Stimulated activated CD4-positive, alpha-beta T cell treated with anti-CD3 and anti-CD28 coated beads, Interleukin-1b, Interleukin-23, amount 100 ng/mL, for 48 hours (primary cell): ENCODE measurements at regions not wholly inside any gene's neighbourhood (a gene's known extent, or its start where the extent isn't known, plus 50 kb on each side); places are given as distances from the start of the nearest gene placed in this dataset.

Experiments used
- DNase-seq: peaks from one replicate; pipeline ENCODE4 v3.0.0-alpha.2; 2020

DNA sequence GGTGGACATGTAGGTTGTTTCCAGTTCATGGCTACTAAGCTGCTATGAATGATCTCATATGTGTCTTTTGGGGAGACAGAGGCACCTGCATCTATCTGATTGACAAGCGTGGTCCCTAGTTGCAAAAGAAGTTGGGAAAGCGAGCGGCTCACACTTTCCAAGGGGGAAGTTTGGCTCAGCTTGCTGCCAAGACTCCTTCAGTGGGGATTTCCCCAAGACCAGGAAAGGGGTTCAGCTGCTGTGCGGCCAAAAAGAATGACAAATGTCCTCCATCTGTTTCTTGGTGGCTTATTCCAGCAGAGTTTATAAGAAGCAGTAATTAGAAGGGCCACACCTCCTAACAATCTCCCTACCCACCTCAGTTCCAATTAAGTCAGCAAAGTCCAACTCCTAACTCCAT lies 128.5 kb upstream of the GALNT2 start:
- DNase-seq, result no peak

- DNase-seq, result no peak
Measured at GRCh38 chr1:229940684-229941083, 126.4 kb upstream of the GALNT2 start.

GRCh38 chr1:229941160-229941559 lies 125.9 kb upstream of the GALNT2 start:
- no peak for DNase-seq

- no peak for DNase-seq
Measured at GRCh38 chr1:229941831-229942230, 125.2 kb upstream of the GALNT2 start.

DNA sequence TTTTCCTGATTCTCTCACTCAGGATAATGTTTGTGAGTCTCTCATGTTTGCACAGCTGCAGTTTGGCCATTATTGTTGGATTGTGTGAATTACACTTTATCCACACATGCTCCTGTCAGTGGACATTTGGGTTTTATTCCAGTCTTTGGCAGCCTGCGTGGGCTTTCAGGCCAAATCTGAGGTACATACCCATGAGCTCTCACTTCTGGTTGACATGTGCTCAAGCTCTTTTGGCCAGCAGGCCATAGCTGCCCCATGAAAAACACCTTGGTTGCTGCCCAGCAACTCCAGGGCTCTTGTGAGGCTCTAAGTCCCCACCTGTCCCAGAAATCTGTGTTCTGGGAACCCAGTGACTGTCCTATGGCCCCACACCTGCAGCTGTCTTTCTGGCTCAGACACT lies 124.5 kb upstream of the GALNT2 start:
- no peak for DNase-seq

DNA sequence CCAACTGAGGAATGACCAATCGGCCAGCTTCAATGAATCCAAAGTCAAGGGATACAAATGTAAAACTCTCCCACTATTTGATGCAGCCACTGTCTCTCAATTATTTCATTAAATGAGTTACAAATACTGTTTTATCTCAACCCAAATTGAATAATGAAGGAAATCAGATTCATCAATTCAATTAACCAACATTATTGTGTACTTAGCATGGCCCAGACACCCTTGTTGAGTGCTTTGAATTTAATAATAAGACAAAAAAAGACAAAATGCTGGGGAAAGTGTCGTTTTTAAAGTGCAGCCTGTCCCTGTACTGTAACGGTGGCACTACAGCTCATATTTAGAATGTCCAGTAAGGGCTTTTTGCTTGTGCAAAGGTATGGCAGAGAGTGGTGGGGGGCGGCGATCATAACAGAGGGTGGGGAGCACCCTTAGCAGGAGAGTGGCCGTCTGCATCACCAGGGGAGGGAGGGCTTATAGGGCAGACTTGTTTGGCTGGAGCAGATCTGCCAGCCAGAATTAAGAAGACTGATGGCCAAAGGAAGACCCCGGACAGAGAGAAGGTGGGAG lies 123.8 kb upstream of the GALNT2 start:
- DNase-seq, result no peak

- DNase-seq, result no peak
Measured at GRCh38 chr1:229943988-229944743, 122.9 kb upstream of the GALNT2 start.

- DNase-seq, result no peak
Measured at GRCh38 chr1:229945795-229946194, 121.2 kb upstream of the GALNT2 start.

DNA sequence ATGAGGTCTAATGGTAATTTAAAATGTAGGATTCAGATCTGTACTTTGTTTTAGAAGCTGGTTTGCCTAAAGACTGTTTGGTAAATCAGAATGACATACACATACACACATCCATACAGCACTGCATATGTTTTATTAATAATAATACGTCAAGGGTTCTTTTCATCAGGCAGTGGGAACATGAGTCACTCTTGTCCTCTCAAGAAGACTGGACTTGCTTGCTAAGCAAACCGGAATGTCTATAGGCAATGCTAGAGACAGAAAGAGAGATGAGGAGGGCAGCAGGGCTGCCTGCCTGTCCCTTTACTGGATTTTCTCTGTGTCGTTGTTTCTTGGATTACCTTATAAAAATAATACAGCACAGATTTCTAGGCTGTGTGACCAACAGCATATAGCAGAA lies 119.1 kb upstream of the GALNT2 start:
- DNase-seq, result no peak

DNA sequence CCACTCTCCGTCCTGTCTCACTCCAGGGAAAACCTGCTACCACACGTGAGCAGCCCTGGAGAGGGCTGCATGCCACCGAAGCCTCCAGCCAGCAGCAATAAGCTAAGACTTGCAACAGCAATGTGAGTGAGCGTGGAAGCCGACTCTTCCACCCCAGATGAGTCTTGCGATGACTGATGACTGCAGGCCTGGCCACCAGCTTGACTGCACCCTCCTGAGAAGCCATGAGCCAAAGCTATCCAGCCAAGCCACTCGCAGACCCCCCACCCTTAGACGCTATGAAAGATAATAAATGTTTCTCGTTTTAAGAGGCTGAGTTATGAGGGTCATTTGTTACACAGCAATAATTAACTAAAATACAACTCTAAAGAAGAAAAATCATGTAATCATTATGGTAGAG lies 118.6 kb upstream of the GALNT2 start:
- no peak for DNase-seq

DNA sequence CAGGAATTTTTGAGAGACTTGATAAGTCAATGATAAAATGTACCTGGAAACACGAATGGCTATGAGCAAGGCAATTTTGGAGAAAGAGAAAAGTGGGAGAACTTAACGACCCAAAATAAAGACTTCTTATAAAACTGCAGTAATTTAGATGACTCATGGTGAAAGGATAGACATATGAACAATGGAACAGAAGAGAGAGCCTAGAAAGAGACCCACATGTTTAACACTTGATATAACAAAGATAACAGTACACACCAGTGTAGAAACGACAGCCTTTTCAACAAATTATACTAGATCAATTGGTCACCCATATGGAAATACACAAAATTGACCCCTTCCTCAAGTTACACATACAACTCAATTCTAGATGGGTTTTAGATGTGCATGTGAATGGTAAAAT lies 117.5 kb upstream of the GALNT2 start:
- DNase-seq, result no peak

DNA sequence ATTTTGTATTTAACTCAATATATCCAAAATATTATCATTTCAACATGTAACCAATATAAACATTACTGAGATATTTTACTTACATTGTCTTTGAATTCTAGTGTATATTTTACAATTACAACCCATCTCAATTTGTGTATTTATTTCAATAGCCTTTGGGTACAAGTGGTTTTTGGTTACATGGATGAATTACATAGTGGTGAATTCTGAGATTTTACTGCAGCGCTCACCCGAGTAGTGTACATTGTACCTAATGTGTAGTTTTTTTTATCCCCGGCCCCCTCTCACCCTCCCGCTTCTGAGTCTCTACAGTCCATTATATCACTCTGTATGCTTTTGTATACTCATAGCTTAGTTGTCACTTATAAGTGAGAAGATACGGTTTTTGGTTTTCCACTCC lies 117.0 kb upstream of the GALNT2 start:
- no peak for DNase-seq

- no peak for DNase-seq
Measured at GRCh38 chr1:229950908-229951307, 116.1 kb upstream of the GALNT2 start.

DNA sequence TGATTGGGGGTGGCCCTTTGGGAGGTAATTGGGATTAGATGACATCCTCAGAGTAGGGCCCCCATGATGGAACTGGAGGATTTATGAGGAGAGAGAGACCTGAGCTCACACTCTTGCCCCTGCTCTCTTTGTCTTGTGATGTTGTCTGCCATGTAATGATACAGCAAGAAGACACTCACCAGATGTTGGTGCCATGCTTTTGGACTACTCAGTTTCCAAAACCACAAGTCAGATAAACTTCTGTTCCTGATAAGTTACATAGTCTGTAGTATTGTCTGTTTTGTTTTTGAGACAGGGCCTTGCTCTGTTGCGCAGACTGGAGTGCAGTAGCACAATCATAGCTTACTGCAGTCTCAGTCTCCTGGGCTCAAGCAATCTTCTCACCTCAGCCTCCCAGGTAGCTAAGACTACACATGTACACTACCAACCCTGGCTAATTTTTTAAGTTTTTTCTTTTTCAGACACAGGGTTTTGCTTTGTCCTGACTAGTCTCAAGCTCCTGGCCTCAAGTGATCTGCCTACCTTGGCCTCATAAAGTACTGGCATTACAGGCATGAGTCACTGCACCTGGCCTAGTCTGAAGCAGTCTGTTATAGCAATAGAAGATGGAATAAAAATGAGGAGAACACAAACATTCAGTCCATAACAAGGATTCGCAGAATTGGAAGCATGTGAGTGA lies 115.0 kb upstream of the GALNT2 start:
- DNase-seq, result no peak

DNA sequence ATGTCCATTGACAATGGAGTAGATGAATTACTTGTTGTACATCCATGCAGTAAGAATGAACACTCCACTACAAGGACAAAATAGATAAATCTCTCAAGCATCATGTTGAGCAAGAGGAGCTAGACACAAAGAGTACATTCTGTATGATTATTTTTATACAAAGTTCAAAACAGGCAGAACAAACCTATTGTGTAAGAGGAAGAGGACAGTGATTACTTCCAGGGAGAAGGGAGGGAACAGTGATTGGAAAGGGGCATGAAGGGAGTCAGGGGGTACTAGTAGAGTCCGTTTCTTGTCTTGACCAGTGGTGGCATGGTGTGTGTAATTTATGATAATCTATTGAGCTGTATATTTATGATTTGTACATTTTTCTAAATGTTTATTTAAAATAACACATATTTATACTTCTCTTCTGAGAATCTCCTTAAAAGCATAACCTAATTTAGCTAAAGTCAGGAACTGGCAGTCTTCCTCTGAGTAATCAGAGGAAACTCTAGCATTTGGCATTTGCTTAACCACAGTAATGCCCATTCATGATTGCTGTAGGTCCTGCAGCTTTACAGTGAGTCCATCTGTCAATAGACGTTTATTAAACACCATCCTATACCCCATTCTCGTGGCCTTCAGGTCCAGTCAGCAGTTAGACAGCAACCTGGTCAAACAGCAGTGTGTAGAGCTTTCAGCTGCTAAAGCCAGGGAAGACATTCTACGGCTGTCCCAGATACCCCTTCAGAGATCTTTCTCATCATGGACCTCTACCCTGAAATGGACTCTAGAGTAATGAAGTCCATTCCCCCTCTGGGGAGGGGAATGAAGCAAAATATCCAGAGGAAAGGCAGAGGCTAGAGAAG lies 114.1 kb upstream of the GALNT2 start:
- no peak for DNase-seq

GRCh38 chr1:229953736-229954326 lies 113.2 kb upstream of the GALNT2 start:
- DNase-seq, result no peak

GRCh38 chr1:229964281-229964680 lies 102.8 kb upstream of the GALNT2 start:
- DNase-seq, result no peak

DNA sequence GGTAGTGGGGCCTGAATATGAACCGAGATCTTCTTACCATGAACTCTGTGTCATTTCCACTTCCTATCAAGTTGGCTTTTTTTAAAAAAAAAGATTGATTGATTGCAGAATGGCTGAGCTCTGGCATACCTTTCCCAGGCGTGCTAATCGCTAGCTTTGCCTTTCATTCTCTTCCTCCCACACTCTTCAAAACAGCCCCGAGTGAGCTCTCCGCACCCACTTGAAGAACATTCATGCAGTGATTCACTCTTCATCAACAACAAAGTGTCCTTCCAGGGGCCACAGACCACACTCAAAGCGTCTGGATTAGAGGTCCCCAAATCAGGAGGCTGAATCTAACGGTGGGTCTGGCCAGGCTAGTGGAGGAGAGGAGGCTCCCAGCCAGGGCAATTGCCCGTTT lies 96.3 kb upstream of the GALNT2 start:
- DNase-seq, result no peak

- DNase-seq, result no peak
Measured at GRCh38 chr1:229971141-229971540, 95.9 kb upstream of the GALNT2 start.

- DNase-seq, result no peak
Measured at GRCh38 chr1:229972600-229973296, 94.3 kb upstream of the GALNT2 start.

- DNase-seq, result no peak
Measured at GRCh38 chr1:229973297-229973612, 93.8 kb upstream of the GALNT2 start.

DNA sequence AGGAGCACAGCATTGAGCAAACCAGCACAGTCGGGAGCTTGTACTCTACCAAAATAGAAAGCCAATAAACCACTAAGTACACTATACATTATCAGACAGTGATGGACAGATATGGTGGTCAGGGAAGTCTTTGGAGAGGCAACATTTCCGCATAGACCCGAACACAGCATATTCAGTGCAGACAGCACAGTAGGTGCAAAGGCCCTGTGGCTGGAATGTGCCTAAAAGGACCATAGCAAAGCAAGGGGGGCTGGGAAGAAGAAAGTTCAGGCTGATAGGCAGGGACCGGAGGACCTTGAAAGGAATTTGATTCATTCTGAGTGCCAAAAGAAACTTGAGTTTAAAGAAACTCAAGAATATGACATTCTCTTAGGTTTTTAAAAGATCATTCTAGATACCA lies 92.0 kb upstream of the GALNT2 start:
- no peak for DNase-seq

DNA sequence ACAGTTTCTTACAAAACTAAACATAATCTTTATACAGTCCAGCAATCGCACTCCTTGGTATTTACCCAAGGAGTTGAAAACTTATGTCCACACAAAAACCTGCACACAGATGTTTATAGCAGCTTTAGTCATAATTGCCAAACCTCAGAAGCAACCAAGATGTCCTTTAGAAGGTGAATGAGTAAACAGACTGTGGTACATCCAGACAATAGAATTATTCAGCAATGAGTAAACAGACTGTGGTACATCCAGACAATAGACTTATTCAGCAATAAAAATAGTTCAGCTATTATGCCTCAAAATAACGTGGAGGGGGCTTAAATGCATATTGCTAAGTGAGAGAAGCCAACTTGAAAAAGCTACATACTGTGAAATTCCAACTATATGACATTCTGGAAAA lies 87.0 kb upstream of the GALNT2 start:
- no peak for DNase-seq
